LNCAP (cell line): ENCODE measurements at regions not wholly inside any gene's neighbourhood (a gene's known extent, or its start where the extent isn't known, plus 50 kb on each side); places are given as distances from the start of the nearest gene placed in this dataset.

ENCODE experiments used
- CTCF ChIP-seq: fragments of 450-650 bp; IDR thresholded peaks from 2 replicates; pipeline ENCODE4 v1.5.1; 2017; ENCODE audit warnings: mild to moderate bottlenecking

- 0 out of 2 replicates have a peak, but pooled peaks have one; percentile 8 for TF ChIP-seq CTCF
Observed at GRCh38 chr6:115643762-115644161, 416.9 kb downstream of the FRK start.

- TF ChIP-seq CTCF: no peak
Observed at GRCh38 chr6:115634887-115635286, 425.8 kb downstream of the FRK start.

DNA sequence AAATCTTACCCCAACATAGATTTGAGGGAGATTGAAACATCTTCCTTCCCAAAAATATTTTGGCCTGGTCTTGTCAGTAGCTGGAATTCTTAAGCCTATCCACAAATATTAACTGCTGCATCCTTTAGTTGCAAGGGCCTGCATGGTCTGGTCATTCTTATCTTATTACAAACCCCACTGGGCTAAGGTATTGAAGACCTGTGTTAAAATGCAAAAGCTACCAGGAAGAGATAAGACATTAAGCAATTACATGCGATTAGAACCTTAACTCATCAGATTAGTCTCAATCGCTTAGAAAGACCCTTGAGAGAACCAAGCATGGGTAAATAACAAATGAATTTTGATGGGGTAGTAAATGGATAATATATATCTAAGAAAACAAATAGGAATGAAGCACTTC, 426.6 kb downstream of the FRK start:
- no peak for TF ChIP-seq CTCF

DNA sequence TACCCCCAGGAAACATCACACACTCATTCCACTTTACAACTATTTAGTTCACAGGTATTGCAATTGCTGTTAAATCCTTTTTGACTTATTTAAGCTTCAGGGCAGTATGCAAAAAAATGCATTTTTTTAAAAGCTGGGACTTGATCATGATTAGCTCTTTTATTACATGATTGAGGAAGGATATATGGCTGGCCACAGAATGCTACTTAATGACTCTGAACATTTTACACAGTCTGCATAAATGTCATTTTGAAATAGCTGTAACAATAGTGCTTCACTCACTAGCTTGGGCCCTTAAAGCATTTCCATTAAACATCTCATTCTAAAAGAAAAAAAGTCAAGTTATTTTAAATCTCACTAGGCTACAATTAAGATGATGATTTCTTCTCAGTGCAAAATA, 429.7 kb downstream of the FRK start:
- no peak for TF ChIP-seq CTCF

DNA sequence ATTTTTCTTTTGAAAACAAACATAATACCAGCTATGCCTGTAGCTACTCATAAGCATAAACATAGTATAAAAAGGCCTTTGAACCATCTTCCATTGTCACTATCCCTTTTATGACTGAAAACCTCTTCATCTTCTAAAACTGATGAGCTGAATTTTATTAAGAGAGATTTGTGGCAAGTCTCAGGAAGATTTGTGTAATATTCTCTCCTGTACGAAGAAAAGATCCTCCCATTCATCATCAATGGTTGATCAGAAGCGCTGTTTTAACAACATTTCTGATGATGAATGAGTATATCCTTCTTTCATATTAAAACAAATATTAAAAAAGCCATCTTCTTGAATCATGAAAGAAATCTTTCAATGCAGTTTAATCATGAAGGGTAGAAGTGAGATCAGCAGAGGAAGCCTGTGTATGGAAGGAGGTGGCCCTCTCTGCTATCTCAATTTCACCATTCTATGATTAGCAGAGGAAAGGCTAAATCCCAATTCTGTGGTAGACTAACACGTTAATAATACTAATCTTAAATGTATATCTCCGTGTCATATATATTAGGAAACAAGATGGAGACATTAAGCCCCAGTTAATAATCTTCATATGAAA, 430.2 kb downstream of the FRK start:
- no peak for TF ChIP-seq CTCF

DNA sequence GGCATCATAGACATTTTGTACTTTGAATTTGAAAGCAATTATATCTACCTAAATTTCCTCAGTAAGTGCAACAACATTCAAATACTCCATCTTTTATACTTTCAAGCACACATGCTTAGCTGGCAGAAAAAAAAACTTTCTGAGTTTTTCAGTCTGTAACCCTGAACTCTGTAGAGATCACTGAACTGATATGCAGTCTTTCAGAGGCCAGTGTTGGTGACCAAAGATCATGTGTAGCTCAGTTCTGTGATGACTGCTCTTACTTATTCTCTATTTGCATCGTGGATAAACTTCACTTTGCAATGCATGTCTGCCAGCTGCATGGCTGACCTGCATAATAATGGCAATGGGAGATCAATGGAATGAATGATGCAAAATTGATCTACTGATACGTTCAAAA, 431.3 kb downstream of the FRK start:
- TF ChIP-seq CTCF: no peak

DNA sequence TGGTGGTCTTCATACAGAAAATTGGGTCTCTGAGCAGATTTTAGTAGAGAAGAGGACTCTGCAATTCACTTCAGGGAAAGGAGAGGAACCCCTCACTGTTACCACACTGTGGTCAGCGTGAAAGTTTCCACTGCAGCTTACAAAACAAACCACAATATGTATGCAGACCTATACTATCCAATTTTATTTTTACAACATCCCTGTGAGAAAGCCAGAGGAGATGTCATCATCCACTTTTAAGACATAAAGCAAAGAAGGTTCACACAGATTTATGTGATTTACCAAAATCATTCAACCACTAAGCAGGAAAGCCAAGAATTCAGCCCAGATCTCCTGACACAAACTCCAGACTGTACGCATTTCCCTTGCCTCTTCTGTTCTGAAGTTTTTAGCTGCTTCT, 442.4 kb downstream of the FRK start:
- TF ChIP-seq CTCF: no peak

- TF ChIP-seq CTCF: no peak
Observed at GRCh38 chr6:115617031-115617430, 443.7 kb downstream of the FRK start.
